WTC11 (cell line): ENCODE measurements at regions not wholly inside any gene's neighbourhood (a gene's known extent, or its start where the extent isn't known, plus 50 kb on each side); places are given as distances from the start of the nearest gene placed in this dataset.

Experiments
- ATAC-seq: fragments of 200-7000 bp; cut with Tn5 transposase; 2 replicates; pipeline ENCODE4 v1.10.0; 2021; ENCODE audit warnings: mild to moderate bottlenecking, moderate library complexity
- CTCF ChIA-PET: fragments of 300-600 bp; sonication (Branson Sonifier 250); formaldehyde crosslinking; loops from one replicate; lab custom pipeline; 2021; ENCODE audit warnings: antibody characterized with exemption; lab: Charles Lee
- POLR2A ChIA-PET: fragments of 350-600 bp; sonication (Branson Sonifier 250); formaldehyde crosslinking; loops from one replicate; lab custom pipeline; 2021; ENCODE audit warnings: antibody characterized with exemption; lab: Charles Lee
- DNase-seq: peaks from one replicate; pipeline ENCODE4 v3.0.0; 2021; ENCODE audit warnings: low spot score
- H3K27ac Mint-ChIP-seq: 2 replicates; pipeline ENCODE4 v1.8.0; 2021; ENCODE audit warnings: mixed read lengths
- H3K27me3 Mint-ChIP-seq: 2 replicates; pipeline ENCODE4 v1.8.0; 2021; ENCODE audit warnings: low read depth, mild to moderate bottlenecking, moderate library complexity, mixed read lengths
- H3K36me3 Mint-ChIP-seq: 2 replicates; pipeline ENCODE4 v1.8.0; 2021; ENCODE audit warnings: mixed read lengths
- H3K4me1 Mint-ChIP-seq: 2 replicates; pipeline ENCODE4 v1.8.0; 2022; ENCODE audit warnings: mixed read lengths
- H3K4me3 Mint-ChIP-seq: 2 replicates; pipeline ENCODE4 v1.8.0; 2021; ENCODE audit warnings: mild to moderate bottlenecking, moderate library complexity, mixed read lengths
- H3K9me3 Mint-ChIP-seq: 2 replicates; pipeline ENCODE4 v1.8.0; 2021; ENCODE audit warnings: mixed read lengths
- CREB1 ChIP-seq: sonication (generic); formaldehyde crosslinking; IDR thresholded peaks from 2 replicates; pipeline ENCODE4 v1.8.0; 2023; ENCODE audit warnings: mild to moderate bottlenecking, missing genetic modification reagents
- CREM ChIP-seq: sonication (generic); formaldehyde crosslinking; IDR thresholded peaks from 2 replicates; pipeline ENCODE4 v1.8.1; 2022; ENCODE audit warnings: mild to moderate bottlenecking, missing genetic modification reagents, moderate library complexity
- ESRRA ChIP-seq: sonication (generic); formaldehyde crosslinking; IDR thresholded peaks from 2 replicates; pipeline ENCODE4 v1.8.1; 2022; ENCODE audit warnings: mild to moderate bottlenecking, missing genetic modification reagents, borderline replicate concordance
- FOXK1 ChIP-seq: sonication (generic); formaldehyde crosslinking; IDR thresholded peaks from 2 replicates; pipeline ENCODE4 v1.8.0; 2022; ENCODE audit warnings: mild to moderate bottlenecking, moderate library complexity, missing genetic modification reagents
- GABPB1 ChIP-seq: sonication (generic); formaldehyde crosslinking; IDR thresholded peaks from 2 replicates; pipeline ENCODE4 v1.8.1; 2023; ENCODE audit warnings: mild to moderate bottlenecking, missing genetic modification reagents
- GRHL2 ChIP-seq: fragments of 250-450 bp; sonication (Bioruptor Pico); IDR thresholded peaks from 2 replicates; pipeline ENCODE4 v1.8.0; 2022; ENCODE audit warnings: mild to moderate bottlenecking, moderate library complexity; ENCODE audit not compliant: insufficient replicate concordance, severe bottlenecking
- IRF2 ChIP-seq: sonication (generic); formaldehyde crosslinking; IDR thresholded peaks from 2 replicates; pipeline ENCODE4 v1.8.0; 2022; ENCODE audit warnings: low read depth, missing genetic modification reagents, borderline replicate concordance
- MAX ChIP-seq: sonication (generic); formaldehyde crosslinking; IDR thresholded peaks from 2 replicates; pipeline ENCODE4 v1.8.0; 2022; ENCODE audit warnings: mild to moderate bottlenecking, missing genetic modification reagents
- MYBL2 ChIP-seq: sonication (generic); formaldehyde crosslinking; IDR thresholded peaks from 2 replicates; pipeline ENCODE4 v1.8.1; 2023; ENCODE audit warnings: mild to moderate bottlenecking, moderate library complexity, missing genetic modification reagents
- NR1H2 ChIP-seq: sonication (generic); formaldehyde crosslinking; IDR thresholded peaks from 2 replicates; pipeline ENCODE4 v1.9.0; 2021; ENCODE audit warnings: mild to moderate bottlenecking, moderate library complexity, missing genetic modification reagents
- PREB ChIP-seq: sonication (generic); formaldehyde crosslinking; IDR thresholded peaks from 2 replicates; pipeline ENCODE4 v1.8.1; 2022; ENCODE audit warnings: mild to moderate bottlenecking, missing genetic modification reagents, moderate library complexity, borderline replicate concordance
- TEAD1 ChIP-seq: sonication (generic); formaldehyde crosslinking; IDR thresholded peaks from 2 replicates; pipeline ENCODE4 v1.8.0; 2022; ENCODE audit warnings: mild to moderate bottlenecking, missing genetic modification reagents
- ZNF121 ChIP-seq: sonication (generic); formaldehyde crosslinking; IDR thresholded peaks from 2 replicates; pipeline ENCODE4 v1.8.0; 2023; ENCODE audit warnings: missing genetic modification reagents
- ZNF532 ChIP-seq: fragments of 250-450 bp; sonication (Bioruptor Pico); IDR thresholded peaks from 2 replicates; pipeline ENCODE4 v1.9.0; 2021; ENCODE audit warnings: mild to moderate bottlenecking, borderline replicate concordance
- TF ChIP-seq, protein P1 (sequence below): sonication (generic); formaldehyde crosslinking; IDR thresholded peaks from 2 replicates; pipeline ENCODE4 v1.8.0; 2022; ENCODE audit warnings: mild to moderate bottlenecking, missing genetic modification reagents
- TF ChIP-seq, protein P2 (sequence below): sonication (generic); formaldehyde crosslinking; IDR thresholded peaks from 2 replicates; pipeline ENCODE4 v1.8.1; 2023; ENCODE audit warnings: mild to moderate bottlenecking, missing genetic modification reagents

DNA sequence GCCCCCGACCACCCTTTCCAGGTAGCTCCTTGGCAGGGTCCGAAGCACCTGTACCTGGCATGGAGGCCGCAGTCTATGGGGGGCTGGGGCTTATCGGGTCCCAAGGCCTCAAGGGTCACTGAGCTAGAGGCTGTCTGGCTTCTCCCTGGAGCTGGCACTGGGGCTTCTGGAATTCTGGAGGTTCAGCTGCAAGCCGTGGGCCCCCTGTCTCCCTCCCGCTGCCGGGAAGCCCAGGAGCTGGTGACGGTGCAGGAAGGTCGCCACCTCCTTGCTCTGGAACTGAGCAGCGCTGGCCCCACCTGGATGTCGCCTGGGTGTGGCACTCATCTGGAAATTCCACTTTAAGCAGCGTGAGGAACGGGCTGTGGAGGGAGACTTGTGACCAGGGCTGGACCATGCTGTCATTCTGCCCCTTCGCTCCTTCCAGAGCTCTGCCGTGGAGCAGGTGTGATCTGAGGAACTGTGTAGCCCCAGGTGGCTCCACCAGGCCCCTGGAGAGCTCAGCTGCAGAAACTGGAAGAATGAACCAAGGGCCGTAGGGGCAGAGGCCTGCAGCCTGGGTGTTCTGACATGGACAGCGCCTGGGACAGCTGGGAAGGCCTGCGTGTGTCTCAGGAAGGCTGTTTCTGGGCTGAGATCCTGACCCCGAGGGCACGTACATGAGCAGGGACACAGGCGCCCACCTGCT, 129.7 kb upstream of the PPP2R2D start (continued):
- TF ChIP-seq PREB (CRISPR knock-in tag) (no peak), GABPB1 (CRISPR knock-in tag) (no peak)

DNA sequence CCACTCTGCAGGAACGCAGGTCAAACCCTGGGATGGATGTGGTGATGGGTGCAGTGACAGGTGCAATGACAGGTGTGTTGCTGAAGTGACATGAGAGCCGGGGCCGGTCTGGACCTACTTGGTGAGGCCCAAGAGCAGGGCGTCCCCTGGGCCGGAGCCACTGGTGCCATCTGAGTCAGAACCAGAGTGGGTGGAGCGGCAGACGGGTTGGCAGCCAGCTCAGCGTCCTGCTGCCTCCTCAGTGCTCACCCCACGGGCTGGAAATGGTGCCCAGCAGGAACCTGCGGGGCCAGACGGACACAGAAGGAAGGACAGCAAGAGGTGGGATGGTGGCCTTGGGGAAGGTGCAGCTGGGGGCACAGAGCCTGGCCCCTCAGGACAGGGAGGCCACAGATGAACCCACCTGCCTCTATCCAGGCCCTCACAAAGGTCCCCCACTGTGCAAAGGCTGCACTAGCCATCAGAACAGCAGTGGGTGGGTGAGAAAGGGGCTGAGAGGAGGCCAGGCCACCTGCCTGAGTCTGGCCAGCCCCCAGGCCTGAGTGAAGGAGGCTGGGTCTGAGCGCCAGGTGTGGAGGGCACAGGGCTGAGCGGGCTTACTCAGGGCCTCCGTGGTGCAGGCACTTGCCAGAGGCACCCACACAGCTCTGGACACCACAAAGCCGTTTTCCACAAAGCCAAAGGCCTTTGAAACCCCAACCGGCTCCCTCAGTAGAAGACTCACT, 129.0 kb upstream of the PPP2R2D start:
- CTCF ChIA-PET: no interaction called here
- Mint-ChIP-seq H3K9me3 (peaks cover 18% of the 10 kb centered on the region), H3K27me3 (no peaks in the 10 kb centered on the region), H3K27ac (no peak overlapping the region), H3K4me1 (peaks cover 24% of the 10 kb centered on the region), H3K4me3 (no peak overlapping the region), H3K36me3 (peaks cover 15% of the 10 kb centered on the region)
- TF ChIP-seq IRF2 (CRISPR knock-in tag): no peak
- no peak for TF ChIP-seq MYBL2 (CRISPR knock-in tag)
- no peak for TF ChIP-seq MAX (CRISPR knock-in tag)
- no peak for TF ChIP-seq ZNF532 (CRISPR knock-in tag)
- TF ChIP-seq, protein P1, sequence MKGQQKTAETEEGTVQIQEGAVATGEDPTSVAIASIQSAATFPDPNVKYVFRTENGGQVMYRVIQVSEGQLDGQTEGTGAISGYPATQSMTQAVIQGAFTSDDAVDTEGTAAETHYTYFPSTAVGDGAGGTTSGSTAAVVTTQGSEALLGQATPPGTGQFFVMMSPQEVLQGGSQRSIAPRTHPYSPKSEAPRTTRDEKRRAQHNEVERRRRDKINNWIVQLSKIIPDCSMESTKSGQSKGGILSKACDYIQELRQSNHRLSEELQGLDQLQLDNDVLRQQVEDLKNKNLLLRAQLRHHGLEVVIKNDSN (CRISPR knock-in tag): no peak
- TF ChIP-seq GABPB1 (CRISPR knock-in tag): no peak
- TF ChIP-seq ESRRA: no peak
- TF ChIP-seq CREB1 (CRISPR knock-in tag): no peak
- TF ChIP-seq NR1H2 (CRISPR knock-in tag): no peak
- TF ChIP-seq TEAD1 (CRISPR knock-in tag): no peak
- TF ChIP-seq, protein P2, sequence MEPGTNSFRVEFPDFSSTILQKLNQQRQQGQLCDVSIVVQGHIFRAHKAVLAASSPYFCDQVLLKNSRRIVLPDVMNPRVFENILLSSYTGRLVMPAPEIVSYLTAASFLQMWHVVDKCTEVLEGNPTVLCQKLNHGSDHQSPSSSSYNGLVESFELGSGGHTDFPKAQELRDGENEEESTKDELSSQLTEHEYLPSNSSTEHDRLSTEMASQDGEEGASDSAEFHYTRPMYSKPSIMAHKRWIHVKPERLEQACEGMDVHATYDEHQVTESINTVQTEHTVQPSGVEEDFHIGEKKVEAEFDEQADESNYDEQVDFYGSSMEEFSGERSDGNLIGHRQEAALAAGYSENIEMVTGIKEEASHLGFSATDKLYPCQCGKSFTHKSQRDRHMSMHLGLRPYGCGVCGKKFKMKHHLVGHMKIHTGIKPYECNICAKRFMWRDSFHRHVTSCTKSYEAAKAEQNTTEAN (CRISPR knock-in tag): no peak
- TF ChIP-seq ZNF121 (CRISPR knock-in tag): no peak
- no peak for TF ChIP-seq FOXK1 (CRISPR knock-in tag)
- no peak for TF ChIP-seq CREM
- POLR2A ChIA-PET: no interaction called here
- ATAC-seq (no peak), DNase-seq (no peak)

DNA sequence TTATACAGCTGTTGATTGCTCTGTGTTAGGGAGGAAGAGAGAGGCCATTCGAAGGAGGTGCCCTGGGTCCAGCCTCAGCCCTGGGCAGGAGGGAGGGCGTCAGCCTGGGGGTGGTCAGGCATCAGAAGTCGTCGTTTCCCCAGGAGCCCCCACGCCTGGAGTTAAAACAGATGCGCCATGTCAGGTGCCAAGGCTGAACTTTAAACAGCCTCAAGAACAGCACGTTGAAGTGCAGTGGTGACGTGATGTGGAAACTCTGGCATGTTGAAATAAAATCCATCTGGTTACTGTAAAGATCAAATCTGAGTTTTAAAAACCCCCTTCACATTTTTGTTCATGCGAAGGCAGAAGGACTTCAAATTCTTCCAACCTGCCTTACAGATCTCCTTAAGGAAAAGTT, 128.4 kb upstream of the PPP2R2D start:
- H3K27me3 Mint-ChIP-seq: peaks cover 5% of the 10 kb centered on the region
- peaks cover 25% of the 10 kb centered on the region for H3K9me3 Mint-ChIP-seq
- peaks cover 21% of the 10 kb centered on the region for H3K36me3 Mint-ChIP-seq
- CTCF ChIA-PET: interaction anchor here (1.1 kb wide), 1 partner anchor 21 kb away, joined by 3 read pairs; no protein-coding TSS in a partner anchor
- DNase-seq: no peak
- POLR2A ChIA-PET: no interaction called here
- no peak overlapping the region for H3K27ac Mint-ChIP-seq
- peaks cover 24% of the 10 kb centered on the region for H3K4me1 Mint-ChIP-seq
- TF ChIP-seq, protein P2 (CRISPR knock-in tag): no peak
- no peak for TF ChIP-seq GRHL2
- TF ChIP-seq, all 79 proteins: peak for 0
- H3K4me3 Mint-ChIP-seq: no peak overlapping the region
- ATAC-seq: no peak
